ENCODE measurements at regions not wholly inside any gene's neighbourhood (a gene's known extent, or its start where the extent isn't known, plus 50 kb on each side); places are given as distances from the start of the nearest gene placed in this dataset.
"Not testable (repeated sequence)": the region's sequence is repeated elsewhere in the genome, so short reads cannot be mapped to it uniquely, and the experiment has no call there.

- DNase-seq (ENCODE audit: low read depth, low spot score): no peak
- no peak overlapping the region for H3K4me3 ChIP-seq (ENCODE audit: low read depth, low read length)
- TF ChIP-seq, protein P1, sequence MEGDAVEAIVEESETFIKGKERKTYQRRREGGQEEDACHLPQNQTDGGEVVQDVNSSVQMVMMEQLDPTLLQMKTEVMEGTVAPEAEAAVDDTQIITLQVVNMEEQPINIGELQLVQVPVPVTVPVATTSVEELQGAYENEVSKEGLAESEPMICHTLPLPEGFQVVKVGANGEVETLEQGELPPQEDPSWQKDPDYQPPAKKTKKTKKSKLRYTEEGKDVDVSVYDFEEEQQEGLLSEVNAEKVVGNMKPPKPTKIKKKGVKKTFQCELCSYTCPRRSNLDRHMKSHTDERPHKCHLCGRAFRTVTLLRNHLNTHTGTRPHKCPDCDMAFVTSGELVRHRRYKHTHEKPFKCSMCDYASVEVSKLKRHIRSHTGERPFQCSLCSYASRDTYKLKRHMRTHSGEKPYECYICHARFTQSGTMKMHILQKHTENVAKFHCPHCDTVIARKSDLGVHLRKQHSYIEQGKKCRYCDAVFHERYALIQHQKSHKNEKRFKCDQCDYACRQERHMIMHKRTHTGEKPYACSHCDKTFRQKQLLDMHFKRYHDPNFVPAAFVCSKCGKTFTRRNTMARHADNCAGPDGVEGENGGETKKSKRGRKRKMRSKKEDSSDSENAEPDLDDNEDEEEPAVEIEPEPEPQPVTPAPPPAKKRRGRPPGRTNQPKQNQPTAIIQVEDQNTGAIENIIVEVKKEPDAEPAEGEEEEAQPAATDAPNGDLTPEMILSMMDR (IDR thresholded peaks at IDR 0.05; ENCODE audit: insufficient read depth, low read length, missing control alignments): no peak
- CTCF ChIA-PET: no interaction called here
- POLR2A ChIA-PET: no interaction called here
Observed at GRCh38 chr6:18640754-18641153, 253.6 kb downstream of the RNF144B start.

GRCh38 chr6:18654821-18655220 lies 267.7 kb downstream of the RNF144B start:
- POLR2A ChIA-PET: no interaction called here
- DNase-seq (ENCODE audit: low read depth, low spot score): no peak
- TF ChIP-seq, protein P1 (IDR thresholded peaks at IDR 0.05; ENCODE audit: insufficient read depth, low read length, missing control alignments): no peak
- CTCF ChIA-PET: no interaction called here
- H3K4me3 ChIP-seq (ENCODE audit: low read depth, low read length): no peak overlapping the region

GRCh38 chr6:18656506-18656905 lies 269.4 kb downstream of the RNF144B start:
- POLR2A ChIA-PET: no interaction called here
- CTCF ChIA-PET: no interaction called here
- TF ChIP-seq, protein P1 (IDR thresholded peaks at IDR 0.05; ENCODE audit: insufficient read depth, low read length, missing control alignments): no peak
- H3K4me3 ChIP-seq (ENCODE audit: low read depth, low read length): no peak overlapping the region
- no peak for DNase-seq (ENCODE audit: low read depth, low spot score)

- DNase-seq (ENCODE audit: low read depth, low spot score); CTCF ChIA-PET; POLR2A ChIA-PET; H3K4me3 ChIP-seq (ENCODE audit: low read depth, low read length): not testable (repeated sequence)
Observed at GRCh38 chr6:18659994-18660393, 272.8 kb downstream of the RNF144B start.

- ChIA-PET CTCF (no interaction called here), POLR2A (no interaction called here)
- TF ChIP-seq, protein P1 (IDR thresholded peaks at IDR 0.05; ENCODE audit: insufficient read depth, low read length, missing control alignments): no peak
- DNase-seq (ENCODE audit: low read depth, low spot score): no peak
- no peak overlapping the region for H3K4me3 ChIP-seq (ENCODE audit: low read depth, low read length)
Observed at GRCh38 chr6:18663011-18663410, 275.9 kb downstream of the RNF144B start.

GRCh38 chr6:18664401-18664800 lies 277.3 kb downstream of the RNF144B start:
- no peak overlapping the region for H3K4me3 ChIP-seq (ENCODE audit: low read depth, low read length)
- ChIA-PET POLR2A (no interaction called here), CTCF (no interaction called here)
- no peak for DNase-seq (ENCODE audit: low read depth, low spot score)
- TF ChIP-seq, protein P1 (IDR thresholded peaks at IDR 0.05; ENCODE audit: insufficient read depth, low read length, missing control alignments): no peak

- ChIA-PET CTCF (no interaction called here), POLR2A (no interaction called here)
- no peak overlapping the region for H3K4me3 ChIP-seq (ENCODE audit: low read depth, low read length)
- TF ChIP-seq, protein P1 (IDR thresholded peaks at IDR 0.05; ENCODE audit: insufficient read depth, low read length, missing control alignments): no peak
- DNase-seq (ENCODE audit: low read depth, low spot score): no peak
Observed at GRCh38 chr6:18667612-18668011, 280.5 kb downstream of the RNF144B start.

Data from AG04449 (cell line).